ENCODE measurements at regions not wholly inside any gene's neighbourhood (a gene's known extent, or its start where the extent isn't known, plus 50 kb on each side); places are given as distances from the start of the nearest gene placed in this dataset.

DNA sequence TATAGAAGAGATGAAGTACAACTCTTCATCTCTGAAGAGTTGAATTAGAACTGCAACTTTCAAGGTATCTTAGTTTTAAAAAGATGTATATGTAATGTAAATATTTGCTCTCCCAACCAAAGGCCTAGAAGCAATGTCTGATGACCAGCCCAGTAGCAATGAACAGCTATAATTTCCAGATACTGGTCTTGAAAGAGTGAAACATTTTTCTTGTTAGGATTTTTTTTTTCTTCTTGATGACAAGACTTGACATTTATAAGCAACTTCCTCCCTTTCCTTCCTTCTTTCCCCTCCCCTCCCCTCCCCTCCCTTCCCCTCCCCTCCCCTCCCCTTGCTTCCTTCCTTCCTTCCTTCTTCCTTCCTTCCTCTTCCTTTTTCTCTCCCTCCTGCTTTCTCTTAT lies 423.4 kb downstream of the ZIC1 start:
- ChIA-PET CTCF (interaction anchor here (0.6 kb wide), 1 partner anchor 928 kb away, joined by 3 read pairs; no protein-coding TSS in a partner anchor), POLR2A (no interaction called here)
- no TSS peak for BruUV-seq (replicated peaks)
- H3K27ac Mint-ChIP-seq (ENCODE audit: low read depth, unreplicated experiment), result no peak overlapping the region
- H3K27me3 Mint-ChIP-seq (ENCODE audit: insufficient read depth, unreplicated experiment), result no peaks in the 10 kb centered on the region
- no peaks in the 10 kb centered on the region for H3K9me3 Mint-ChIP-seq (ENCODE audit: unreplicated experiment)
- H3K4me1 Mint-ChIP-seq (ENCODE audit: insufficient read depth, unreplicated experiment), result no peaks in the 10 kb centered on the region
- H3K36me3 Mint-ChIP-seq (ENCODE audit: insufficient read depth, unreplicated experiment), result no peaks in the 10 kb centered on the region
- no peak for DNase-seq (ENCODE audit: unreplicated experiment)
- intact Hi-C loops (cut with micrococcal nuclease), result no loop called here
- TF ChIP-seq, protein P1, sequence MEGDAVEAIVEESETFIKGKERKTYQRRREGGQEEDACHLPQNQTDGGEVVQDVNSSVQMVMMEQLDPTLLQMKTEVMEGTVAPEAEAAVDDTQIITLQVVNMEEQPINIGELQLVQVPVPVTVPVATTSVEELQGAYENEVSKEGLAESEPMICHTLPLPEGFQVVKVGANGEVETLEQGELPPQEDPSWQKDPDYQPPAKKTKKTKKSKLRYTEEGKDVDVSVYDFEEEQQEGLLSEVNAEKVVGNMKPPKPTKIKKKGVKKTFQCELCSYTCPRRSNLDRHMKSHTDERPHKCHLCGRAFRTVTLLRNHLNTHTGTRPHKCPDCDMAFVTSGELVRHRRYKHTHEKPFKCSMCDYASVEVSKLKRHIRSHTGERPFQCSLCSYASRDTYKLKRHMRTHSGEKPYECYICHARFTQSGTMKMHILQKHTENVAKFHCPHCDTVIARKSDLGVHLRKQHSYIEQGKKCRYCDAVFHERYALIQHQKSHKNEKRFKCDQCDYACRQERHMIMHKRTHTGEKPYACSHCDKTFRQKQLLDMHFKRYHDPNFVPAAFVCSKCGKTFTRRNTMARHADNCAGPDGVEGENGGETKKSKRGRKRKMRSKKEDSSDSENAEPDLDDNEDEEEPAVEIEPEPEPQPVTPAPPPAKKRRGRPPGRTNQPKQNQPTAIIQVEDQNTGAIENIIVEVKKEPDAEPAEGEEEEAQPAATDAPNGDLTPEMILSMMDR (IDR thresholded peaks at IDR 0.05; ENCODE audit: unreplicated experiment), result no peak
- no peak overlapping the region for H3K4me3 Mint-ChIP-seq (ENCODE audit: unreplicated experiment)

DNA sequence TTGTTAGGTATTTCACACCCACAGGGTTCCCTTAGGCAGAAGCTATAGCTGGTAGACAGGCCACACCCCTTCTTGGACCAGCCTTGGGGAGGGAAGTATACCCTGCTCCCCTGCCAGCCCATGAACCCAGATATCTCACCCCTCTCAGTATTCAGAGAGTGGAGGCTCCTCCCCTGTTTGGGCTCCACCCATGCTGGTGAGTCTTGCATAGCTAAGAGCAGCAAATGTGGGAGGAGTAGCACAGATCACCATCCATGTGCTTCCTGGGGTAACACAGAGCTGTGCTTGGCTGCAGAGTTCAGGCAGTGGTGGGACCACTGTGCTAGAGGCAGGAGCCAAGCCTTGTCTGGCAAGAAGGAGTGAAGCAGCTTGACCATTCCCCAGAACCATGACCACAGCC lies 427.2 kb downstream of the ZIC1 start:
- intact Hi-C loops (cut with micrococcal nuclease), result no loop called here
- no peak for DNase-seq (ENCODE audit: unreplicated experiment)
- ChIA-PET CTCF (interaction anchor here (0.7 kb wide), 2 partner anchors 250 to 375 kb away, joined by 3 read pairs; no protein-coding TSS in a partner anchor), POLR2A (interaction anchor here (0.7 kb wide), 1 partner anchor 24 kb away, joined by 3 read pairs; no protein-coding TSS in a partner anchor)
- TF ChIP-seq, protein P1 (IDR thresholded peaks at IDR 0.05; ENCODE audit: unreplicated experiment), result no peak
- no peaks in the 10 kb centered on the region for H3K4me1 Mint-ChIP-seq (ENCODE audit: insufficient read depth, unreplicated experiment)
- no peaks in the 10 kb centered on the region for H3K9me3 Mint-ChIP-seq (ENCODE audit: unreplicated experiment)
- no peak overlapping the region for H3K27ac Mint-ChIP-seq (ENCODE audit: low read depth, unreplicated experiment)
- no peak overlapping the region for H3K4me3 Mint-ChIP-seq (ENCODE audit: unreplicated experiment)
- no peaks in the 10 kb centered on the region for H3K27me3 Mint-ChIP-seq (ENCODE audit: insufficient read depth, unreplicated experiment)
- BruUV-seq (replicated peaks), result no TSS peak
- H3K36me3 Mint-ChIP-seq (ENCODE audit: insufficient read depth, unreplicated experiment), result no peaks in the 10 kb centered on the region

DNA sequence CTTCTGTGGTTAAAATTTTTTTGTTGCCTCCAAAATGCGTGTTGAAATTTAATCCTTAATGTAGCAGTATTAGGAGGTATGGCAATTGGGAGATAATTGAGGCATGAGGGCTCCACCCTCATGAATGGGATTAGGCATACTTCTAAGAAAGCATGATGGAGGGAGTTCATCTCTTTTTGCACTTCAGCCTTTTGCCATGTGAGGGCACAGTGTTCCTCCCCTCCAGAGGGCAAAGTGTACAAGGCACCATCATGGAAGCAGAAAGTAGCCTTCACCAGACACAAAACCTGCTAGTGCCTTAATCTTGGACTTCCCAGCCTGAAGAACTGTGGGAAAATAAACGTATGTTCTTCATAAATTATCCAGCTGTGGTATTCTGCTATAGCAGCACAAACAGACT lies 429.5 kb downstream of the ZIC1 start:
- Mint-ChIP-seq H3K9me3 (ENCODE audit: unreplicated experiment) (no peaks in the 10 kb centered on the region), H3K4me1 (ENCODE audit: insufficient read depth, unreplicated experiment) (no peaks in the 10 kb centered on the region), H3K36me3 (ENCODE audit: insufficient read depth, unreplicated experiment) (no peaks in the 10 kb centered on the region), H3K27ac (ENCODE audit: low read depth, unreplicated experiment) (no peak overlapping the region), H3K27me3 (ENCODE audit: insufficient read depth, unreplicated experiment) (no peaks in the 10 kb centered on the region), H3K4me3 (ENCODE audit: unreplicated experiment) (no peak overlapping the region)
- peak; percentile 27 for DNase-seq (ENCODE audit: unreplicated experiment)
- CTCF ChIA-PET, result interaction anchor here (0.6 to 0.7 kb wide), 3 partner anchors 40 to 380 kb away, joined by 3 to 4 read pairs (median 3); no protein-coding TSS in a partner anchor
- intact Hi-C loops (cut with micrococcal nuclease), result no loop called here
- POLR2A ChIA-PET, result no interaction called here
- no TSS peak for BruUV-seq (replicated peaks)
- TF ChIP-seq, protein P1 (IDR thresholded peaks at IDR 0.05; ENCODE audit: unreplicated experiment), result peak; percentile 13

DNA sequence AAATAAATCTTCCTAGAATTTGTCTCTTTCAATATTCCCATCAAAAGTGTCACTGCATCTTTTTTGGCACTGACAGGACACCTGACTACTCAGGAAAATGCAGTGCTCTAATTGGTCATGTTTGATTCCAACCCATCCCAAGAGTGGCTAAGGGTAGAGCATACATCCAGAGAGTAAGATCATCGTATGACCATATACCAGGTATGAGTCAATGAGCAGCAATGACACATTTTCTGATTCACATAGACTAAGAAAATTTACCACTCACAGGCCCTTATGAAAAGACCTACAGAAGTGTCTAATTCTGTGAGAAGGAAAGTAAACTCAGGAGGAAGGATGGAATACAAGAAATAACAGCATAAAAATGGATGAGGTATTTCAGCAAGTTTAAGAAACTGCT lies 434.2 kb downstream of the ZIC1 start:
- intact Hi-C loops (cut with micrococcal nuclease), result no loop called here
- H3K4me3 Mint-ChIP-seq (ENCODE audit: unreplicated experiment), result no peak overlapping the region
- BruUV-seq (replicated peaks), result no TSS peak
- H3K9me3 Mint-ChIP-seq (ENCODE audit: unreplicated experiment), result no peaks in the 10 kb centered on the region
- no peaks in the 10 kb centered on the region for H3K27me3 Mint-ChIP-seq (ENCODE audit: insufficient read depth, unreplicated experiment)
- ChIA-PET POLR2A (no interaction called here), CTCF (no interaction called here)
- no peak for DNase-seq (ENCODE audit: unreplicated experiment)
- TF ChIP-seq, protein P1 (IDR thresholded peaks at IDR 0.05; ENCODE audit: unreplicated experiment), result no peak
- H3K4me1 Mint-ChIP-seq (ENCODE audit: insufficient read depth, unreplicated experiment), result no peaks in the 10 kb centered on the region
- no peak overlapping the region for H3K27ac Mint-ChIP-seq (ENCODE audit: low read depth, unreplicated experiment)
- no peaks in the 10 kb centered on the region for H3K36me3 Mint-ChIP-seq (ENCODE audit: insufficient read depth, unreplicated experiment)
